ENCODE measurements at regions not wholly inside any gene's neighbourhood (a gene's known extent, or its start where the extent isn't known, plus 50 kb on each side); places are given as distances from the start of the nearest gene placed in this dataset.

DNA sequence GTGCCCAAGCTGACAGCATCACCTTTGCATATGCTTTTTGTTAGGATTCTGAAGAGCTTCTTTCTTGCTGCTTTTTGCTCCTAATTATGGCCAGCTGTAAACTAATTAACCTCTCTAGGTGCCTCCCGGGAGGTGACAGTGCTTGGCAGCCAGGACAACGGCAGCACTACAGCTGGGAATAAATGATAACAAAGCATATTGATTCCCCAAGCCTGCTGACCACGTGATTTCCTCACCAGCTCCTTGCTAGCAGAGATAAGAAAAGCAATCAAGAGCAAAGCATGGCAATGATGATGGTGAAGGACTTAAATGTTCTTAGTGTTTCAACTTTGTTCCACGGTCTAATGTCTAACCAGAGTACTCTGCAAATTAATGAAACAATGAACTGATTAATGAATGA is 1074.4 kb upstream of the GYPC start:
- TF ChIP-seq POLR2AphosphoS5 (IDR thresholded peaks at IDR 0.05; ENCODE audit: low read depth, low read length) (no peak), TAF1 (IDR thresholded peaks at IDR 0.05; ENCODE audit: low read depth, low read length) (no peak)
